ENCODE measurements at regions not wholly inside any gene's neighbourhood (a gene's known extent, or its start where the extent isn't known, plus 50 kb on each side); places are given as distances from the start of the nearest gene placed in this dataset.
"Not testable (repeated sequence)": the region's sequence is repeated elsewhere in the genome, so short reads cannot be mapped to it uniquely, and the experiment has no call there.

DNA sequence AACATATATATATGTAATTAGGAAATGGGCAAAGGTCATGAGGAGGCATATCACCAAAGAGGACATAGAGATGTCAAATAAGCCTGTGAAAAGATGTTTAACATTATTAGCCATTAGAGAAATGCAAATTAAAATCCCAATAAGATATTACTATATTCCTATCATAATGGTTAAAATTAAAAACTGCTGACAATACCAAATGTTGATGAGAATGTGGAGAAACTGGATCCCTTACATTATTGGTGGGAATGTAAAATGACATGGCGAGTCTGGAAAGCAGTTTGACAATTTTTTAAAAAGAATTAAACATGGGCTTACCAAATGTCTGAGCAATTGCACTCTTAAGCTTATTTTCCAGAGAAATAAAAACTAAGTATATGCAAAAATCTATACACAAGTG, 1821.6 kb upstream of the C9orf72 start:
- DNase-seq (ENCODE audit: low read depth) = no peak

DNA sequence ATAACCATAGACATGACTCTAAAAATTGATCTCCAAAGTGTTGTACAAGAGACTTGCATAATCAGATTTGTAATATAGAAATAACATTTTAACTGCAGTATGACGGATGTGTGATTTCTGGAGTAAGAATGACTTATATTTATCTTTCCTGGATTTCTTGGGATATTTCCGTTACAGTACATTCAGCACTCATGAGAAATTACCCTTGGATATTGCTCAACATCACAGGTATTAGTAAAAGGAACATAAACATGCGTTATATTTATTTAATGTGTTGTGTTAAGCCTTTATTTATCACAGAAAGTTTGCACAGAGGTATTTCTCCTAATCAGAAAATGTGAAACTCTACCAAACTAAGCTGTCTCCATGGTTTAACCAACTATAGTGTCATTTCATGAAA, 1823.9 kb upstream of the C9orf72 start:
- no peak for DNase-seq (ENCODE audit: low read depth)

DNA sequence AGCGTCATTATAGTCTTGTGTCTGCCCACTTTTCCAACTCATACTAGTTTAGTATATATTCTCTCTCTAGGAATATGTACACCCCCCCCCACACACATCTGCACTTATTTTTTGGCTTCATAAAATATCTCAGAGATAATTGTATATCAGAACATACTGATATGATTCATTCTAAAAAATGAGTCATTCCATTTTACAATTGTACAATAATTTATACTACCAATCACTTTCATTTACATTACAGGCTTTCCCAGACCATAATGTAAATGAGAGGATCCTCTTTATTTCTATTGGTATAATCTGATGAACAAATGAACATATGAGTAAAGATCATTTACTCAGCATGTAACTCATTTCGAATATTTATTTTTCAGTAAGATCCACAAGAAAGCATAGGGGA, 1842.9 kb upstream of the C9orf72 start:
- no peak for DNase-seq (ENCODE audit: low read depth)

DNA sequence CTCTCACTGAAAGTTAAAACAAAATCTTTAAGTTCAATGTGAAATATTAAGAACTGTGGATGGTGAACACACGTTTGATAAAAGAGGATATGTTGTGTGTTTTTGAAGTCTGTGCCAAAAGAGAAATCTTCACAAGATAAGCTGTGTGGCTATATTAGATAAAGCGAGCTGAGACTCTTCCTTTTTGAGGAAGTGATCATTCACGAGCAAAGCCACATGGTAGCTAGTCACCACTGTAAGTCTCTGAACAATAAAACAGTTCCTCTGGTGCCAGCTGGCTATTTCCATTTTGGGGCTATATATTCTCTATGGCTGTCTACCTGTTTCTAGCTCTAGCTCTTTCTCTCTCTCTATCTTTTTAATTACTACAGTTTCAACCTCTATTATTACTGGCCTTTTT, 1849.2 kb upstream of the C9orf72 start:
- no peak for DNase-seq (ENCODE audit: low read depth)

DNA sequence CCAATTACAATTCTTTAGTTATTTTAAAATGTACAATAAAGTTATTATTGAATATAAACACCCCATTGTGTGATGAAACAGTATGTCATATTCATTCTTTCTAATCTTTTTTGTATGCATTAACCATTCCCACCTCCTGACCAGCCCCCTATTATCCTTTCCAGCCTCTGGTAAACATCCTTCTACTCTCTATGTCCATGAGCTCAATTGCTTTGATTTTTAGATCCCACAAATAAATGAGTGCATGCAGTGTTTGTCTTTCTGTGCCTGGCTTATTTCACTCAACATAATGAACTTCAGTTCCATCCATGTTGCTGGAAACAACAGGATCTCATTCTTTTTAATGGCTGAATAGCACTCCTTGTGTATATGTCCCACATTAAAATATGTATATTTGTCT, 1858.9 kb upstream of the C9orf72 start:
- no peak for DNase-seq (ENCODE audit: low read depth)

DNA sequence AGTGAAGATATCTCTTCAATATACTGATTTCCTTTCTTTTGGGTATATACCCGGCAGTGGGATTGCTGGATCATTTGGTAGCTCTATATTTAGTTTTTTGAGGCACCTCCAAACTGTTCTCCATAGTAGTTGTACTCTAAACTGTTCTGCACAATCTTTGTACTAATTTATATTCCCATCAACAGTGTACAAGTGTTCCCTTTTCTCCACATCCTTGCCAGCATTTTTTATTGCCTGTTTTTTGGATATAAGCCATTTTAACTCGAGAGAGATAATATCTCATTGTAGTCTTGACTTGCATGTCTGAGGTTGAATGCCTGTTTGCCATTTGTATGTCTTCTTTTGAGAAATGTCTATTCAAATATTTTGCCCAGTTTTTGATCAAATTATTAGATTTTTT, 1859.4 kb upstream of the C9orf72 start:
- DNase-seq (ENCODE audit: low read depth) = not testable (repeated sequence)

DNA sequence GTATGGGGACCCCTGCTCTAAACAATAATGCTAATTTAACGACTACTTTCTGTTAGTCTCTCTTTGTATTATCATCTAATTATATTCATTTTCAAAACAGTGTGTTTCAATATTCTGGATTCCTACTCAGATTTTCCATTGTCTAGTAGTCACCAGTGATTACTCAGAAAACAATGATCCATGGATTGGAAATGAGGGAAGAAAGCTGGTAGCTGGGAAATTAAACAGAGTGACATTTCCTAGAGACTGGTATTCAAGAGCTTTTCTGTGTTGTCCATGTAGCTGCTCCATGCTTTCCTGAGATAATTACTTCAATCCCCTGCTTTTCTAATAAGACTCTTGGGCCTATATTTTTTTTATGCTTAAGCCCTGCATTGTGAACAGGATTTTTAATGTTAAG, 1862.1 kb upstream of the C9orf72 start:
- no peak for DNase-seq (ENCODE audit: low read depth)

DNA sequence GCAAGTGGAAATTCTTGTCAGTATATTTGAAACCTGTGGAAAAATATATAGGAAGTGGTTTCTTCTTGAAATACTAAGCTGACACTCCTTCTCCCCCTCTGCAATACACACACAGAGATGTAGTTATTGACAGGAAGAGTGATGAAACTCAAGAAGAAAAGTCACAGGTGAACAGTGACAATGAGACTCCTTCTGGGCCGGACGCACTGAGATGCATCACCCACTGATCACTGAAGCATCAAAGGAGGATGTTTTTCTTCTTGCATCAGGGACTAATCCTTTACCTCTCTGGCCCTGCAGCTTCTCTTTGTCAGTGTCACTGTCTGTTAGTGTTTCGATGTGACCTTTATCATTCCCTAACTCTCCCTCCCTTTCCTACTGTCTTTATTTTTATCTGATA, 1864.2 kb upstream of the C9orf72 start:
- DNase-seq (ENCODE audit: low read depth) = no peak

DNA sequence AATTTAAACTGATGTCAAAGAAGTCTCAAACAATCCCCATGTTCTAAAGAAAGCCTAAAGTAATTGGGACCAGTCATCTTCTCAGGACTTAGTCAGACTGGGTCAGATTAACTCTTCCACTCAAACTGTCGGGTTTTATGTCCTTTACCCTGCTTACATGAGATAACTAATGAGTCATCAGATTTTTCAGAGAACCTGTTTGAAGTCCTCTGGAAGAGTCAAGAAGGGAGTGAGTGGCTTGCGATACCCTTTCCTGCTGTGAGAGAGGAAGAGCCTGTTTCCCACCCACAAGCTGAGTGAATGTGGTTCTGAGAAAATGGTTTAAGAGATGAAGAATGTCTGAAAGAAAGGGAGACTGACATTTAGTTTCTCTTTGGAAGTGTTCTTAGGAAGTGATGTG, 1866.7 kb upstream of the C9orf72 start:
- DNase-seq (ENCODE audit: low read depth) = peak; percentile 47

DNA sequence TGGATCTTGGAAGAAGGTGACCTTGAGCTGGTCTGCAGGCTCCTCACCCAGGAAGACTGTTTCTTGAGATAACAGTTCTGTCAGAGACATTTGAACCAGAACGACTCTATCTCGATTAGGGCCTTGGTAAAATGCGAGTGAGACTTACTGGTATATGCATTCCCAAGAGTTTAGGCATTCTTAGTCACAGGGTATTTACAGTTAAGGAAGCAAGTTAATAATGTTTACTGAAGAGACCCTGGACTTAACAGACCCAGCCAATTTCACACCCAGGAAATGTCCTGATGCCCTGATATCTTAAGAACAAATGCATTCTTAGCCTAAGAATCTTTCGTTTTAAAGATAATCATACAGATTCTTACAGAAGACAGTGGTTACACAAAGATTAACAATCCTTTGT, 1867.2 kb upstream of the C9orf72 start:
- no peak for DNase-seq (ENCODE audit: low read depth)

DNA sequence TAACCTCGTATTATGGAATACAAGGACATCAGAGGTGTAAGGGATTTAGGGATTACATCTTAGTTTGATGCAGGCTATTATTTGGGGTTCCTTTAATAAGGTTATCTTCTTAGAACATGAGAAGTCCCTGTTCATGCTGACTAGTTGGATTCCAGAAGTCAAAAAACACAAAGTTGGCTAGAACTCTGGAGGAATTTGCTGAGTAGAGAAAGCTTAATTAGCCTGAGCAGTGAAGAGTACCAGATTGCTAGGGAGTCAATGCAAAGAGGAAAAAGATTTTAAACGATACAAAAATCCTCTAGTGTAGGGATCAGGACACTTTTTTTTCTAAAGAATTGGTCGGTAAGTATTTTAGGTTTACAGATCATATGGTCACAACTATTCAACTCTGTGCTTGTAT, 1872.5 kb upstream of the C9orf72 start:
- no peak for DNase-seq (ENCODE audit: low read depth)

DNA sequence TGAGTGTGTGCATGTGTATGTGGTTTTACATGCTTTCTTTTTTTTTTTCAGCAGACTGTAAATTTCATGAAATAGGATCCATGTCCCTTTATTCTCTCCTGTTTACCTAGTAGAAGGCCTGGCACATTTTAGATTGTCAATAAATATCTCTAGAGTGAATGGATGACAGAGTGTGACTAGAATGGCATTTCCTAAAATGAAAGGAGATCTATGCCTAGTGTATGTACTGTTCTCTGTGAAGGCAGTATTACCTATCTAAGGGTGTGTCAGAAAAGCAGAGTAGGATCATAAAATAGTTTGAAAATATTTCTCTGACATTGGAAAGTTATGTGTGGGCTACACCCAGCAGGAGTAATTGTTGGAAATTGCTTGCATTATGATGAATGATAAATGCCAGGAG, 1876.0 kb upstream of the C9orf72 start:
- no peak for DNase-seq (ENCODE audit: low read depth)

DNA sequence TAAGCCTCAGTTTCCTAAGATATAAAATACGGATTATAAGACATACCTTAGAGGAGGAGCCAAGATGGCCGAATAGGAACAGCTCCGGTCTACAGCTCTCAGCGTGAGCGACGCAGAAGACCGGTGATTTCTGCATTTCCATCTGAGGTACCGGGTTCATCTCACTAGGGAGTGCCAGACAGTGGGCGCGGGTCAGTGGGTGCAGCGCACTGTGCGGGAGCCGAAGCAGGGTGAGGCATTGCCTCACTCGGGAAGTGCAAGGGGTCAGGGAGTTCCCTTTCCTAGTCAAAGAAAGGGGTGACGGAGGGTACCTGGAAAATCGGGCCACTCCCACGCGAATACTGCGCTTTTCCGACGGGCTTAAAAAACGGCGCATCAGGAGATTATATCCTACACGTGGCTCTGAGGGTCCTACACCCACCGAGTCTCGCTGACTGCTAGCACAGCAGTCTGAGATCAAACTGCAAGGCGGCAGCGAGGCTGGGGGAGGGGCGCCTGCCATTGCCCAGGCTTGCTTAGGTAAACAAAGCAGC, 1877.1 kb upstream of the C9orf72 start:
- DNase-seq (ENCODE audit: low read depth) = not testable (repeated sequence)

DNA sequence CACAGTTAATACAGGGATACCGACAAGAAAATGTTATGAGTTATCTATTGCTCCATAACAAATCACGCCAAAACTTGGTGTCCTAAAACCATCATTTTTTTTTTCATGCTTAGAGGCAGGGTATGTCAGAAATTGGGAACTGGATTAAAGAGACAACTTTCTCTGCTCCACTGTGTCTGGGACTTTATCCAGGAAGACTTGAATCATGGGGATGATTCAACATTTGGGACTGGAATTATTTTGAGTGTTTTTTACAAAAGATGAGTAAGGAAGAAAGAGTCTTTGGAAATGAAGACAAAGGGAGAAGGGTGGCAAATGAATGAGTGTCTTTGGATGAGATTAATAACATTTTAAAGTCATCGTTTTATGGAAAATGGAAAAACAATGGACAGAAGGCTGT, 1883.7 kb upstream of the C9orf72 start:
- no peak for DNase-seq (ENCODE audit: low read depth)

DNA sequence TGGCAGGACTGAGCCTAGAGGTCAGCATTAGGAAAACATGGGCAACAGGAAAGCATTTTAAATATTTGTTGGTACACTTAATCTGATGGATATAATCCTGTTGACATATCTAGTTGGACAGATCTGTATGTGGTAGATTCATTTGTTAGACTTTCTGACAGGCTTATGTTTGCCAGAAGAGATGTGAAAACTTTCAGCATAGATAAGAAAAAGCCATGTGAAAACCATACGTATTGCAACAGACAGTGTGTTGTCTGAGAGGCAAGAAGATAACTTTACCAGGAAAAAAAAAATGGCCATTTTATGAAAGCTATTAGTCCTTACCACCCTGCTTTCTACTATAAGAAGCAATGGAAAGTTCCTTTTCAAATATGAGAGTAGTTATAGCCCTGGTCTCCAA, 1902.2 kb upstream of the C9orf72 start:
- no peak for DNase-seq (ENCODE audit: low read depth)

DNA sequence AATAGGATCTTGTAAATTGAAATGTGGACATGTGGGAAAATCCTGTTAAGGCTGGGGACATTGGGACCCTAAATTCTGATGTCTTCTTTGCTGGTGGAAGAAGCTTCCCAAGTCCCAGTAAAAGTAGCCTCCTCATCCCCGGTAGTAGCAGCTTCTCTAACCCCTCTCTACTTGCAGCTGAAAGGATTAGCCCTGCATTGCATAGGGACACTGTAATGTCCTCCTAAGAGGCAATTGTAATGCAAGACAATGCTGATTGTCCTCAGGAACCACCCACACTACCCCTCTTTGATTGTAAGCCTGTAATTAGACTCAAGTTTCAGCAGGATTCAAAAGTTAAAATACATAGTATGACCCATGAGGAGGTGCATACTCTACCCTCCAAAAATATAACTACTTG, 1938.4 kb upstream of the C9orf72 start:
- no peak for DNase-seq (ENCODE audit: low read depth)

DNA sequence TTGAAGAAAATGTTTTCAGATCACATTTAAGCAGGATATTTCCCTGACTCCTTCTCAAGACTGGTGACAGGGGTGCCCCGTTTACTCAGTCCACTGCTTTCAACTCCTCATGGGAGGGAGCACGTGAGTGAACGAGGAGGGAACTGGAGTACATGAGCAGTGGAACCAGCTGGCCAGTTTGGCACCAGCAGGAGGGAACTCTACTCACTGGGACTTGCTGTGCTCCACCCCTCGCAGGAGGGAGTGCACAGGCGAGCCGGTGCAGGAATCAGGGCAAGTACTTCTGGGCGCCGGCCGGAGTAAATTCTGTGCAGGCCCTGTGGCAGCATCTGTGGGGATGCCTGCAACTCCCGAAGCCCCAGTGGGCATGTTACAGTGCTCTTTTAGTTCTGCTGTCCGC, 1941.1 kb upstream of the C9orf72 start:
- DNase-seq (ENCODE audit: low read depth) = peak; percentile 1

DNA sequence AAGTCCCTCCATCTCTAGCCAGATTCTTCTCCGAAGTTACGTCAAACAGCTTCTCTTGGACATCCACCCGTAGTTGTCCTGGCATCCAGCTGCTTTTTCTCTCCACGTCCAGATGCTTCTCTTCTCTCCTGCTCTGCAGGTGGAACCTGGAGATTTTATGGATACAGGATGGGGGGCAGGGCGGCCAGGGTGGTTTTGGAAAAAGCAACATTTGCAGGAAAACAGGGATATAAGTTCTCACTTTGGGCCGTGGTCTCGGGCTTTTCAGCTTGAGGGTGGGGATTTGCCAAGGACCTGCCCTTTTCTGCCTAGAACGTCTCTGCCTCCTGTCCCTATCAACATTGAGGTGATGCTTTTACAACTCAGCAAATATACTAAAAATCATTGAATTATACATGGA, 1941.6 kb upstream of the C9orf72 start:
- no peak for DNase-seq (ENCODE audit: low read depth)

DNA sequence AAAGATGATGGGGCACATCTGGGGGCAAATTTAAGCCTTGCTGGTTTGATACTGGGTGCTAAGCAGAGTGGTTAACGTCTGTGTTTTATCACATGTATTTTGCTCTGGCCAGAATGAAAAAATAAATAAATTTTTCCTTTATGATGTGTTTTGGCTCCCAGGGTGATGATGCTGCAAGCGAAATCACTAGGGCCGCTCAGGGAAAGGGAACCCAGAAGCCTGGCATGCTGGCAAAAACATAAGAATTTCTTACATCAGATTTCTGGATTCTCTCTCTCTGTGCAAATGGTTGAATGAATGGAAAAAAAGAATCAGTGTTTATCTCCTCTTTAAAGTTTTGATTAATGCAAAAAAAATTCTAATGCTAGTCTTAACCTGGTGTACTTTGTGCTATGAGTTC, 1975.2 kb upstream of the C9orf72 start:
- DNase-seq (ENCODE audit: low read depth) = no peak

DNA sequence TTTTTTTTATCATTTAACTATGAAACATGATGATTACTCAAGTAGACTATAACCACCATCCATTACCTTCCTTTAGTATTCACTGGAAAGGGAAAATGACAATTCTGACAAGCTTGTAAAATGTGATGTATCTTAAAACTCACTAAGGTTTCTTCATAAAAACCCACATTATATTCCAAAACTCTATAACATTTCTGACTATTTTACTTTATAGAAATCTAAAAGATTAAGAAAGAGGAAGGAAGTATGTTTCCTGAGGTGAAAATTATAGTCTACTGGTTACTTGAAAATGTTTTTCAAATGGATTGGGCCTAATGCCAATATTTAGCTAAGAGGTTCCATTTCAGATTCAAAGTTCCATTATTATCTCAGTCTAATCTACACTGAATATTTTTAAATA, 1982.2 kb upstream of the C9orf72 start:
- DNase-seq (ENCODE audit: low read depth) = no peak

DNA sequence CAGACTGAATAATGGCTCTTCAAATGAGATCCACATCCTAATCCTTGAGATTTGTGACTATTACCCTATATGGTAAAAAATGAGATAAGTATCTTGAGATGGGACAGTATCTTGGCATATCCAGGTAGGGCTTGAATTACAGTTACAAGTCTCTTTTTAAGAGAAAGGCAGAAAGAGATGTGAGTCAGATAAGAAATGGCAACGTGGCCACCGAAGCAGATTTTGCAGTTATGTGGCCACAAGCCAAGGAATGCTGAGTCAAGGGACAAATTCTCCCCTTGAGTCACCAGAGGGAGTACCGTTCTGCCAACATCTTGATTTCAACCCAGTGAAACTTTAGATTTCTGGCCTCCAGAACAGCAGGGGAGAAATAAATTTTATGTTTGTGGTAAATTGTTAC, 1983.0 kb upstream of the C9orf72 start:
- peak; percentile 41 for DNase-seq (ENCODE audit: low read depth)

DNA sequence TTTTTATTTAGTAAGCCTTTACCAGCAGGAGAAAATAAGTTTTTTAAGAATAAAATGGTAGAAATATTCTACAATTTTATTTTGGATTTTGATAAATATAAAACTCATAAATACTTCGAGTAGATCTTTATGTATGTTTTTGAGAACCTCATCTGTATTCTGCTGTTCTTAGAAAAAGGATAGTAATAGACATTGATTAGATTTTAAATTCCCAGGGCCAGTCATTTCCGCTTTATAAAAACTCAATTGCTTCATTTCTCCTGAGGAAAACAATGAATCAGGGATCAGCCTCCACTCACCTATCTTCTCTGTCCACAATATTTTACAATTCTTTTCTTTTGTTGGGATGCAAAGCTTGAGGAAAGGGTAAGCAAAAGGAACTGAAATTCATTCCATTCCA, 1983.5 kb upstream of the C9orf72 start:
- no peak for DNase-seq (ENCODE audit: low read depth)

DNA sequence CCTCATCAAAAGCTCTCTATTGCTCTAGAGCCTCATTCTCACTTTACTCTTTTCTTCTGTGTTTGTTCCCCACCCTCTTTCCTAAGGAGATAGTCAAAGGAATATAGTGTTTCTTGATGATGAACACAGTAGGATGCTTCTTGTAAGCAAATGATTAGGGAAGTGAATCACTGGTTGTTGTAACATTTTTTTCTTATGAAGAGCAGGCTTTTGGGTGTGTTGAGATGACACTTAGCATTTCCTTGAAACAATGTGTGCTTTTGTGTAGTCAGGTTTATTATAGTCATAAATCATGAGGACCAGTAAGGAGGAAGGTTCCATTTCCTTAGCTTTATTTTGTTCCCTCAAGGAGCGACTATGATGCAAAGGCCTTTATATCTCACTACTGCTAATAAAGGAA, 1991.3 kb upstream of the C9orf72 start:
- no peak for DNase-seq (ENCODE audit: low read depth)

DNA sequence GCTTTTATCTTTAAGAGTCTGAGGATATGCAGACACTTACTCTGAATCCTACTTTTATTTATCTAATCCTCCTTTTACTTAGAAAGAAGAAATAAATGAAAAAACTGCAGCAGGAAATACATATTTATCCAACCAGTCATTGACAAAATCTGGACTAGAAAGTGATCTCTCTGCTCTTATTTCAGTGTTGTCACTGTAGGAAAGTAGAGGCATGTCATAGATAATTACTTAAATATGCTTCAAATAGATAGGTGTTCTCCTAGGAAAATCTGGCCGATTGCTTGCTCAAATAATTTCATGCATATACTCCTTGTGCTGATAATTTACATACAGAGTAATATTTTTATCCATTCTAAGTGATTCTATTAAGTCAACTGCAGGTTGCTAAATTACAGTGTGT, 2001.9 kb upstream of the C9orf72 start:
- DNase-seq (ENCODE audit: low read depth) = no peak

DNA sequence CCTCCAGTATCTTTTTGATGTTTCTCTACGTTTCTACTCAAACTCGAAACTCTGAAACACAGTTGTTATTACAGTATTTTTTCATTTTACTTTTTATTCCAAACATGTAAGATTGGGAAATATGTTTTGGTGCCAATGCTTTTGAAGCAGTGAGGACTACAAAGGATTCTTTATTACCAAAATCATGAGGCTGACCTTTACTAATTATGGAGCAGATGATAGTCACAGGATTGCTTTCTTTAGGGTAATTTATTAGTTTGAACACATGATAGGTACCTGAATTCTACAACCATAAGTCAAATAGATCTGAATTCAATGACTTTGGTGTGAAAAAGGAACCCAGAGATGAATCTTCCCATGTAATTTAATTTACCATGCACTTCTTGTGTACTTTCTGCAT, 2015.1 kb upstream of the C9orf72 start:
- DNase-seq (ENCODE audit: low read depth) = no peak
